OCI-LY1 (cell line): ENCODE measurements at regions not wholly inside any gene's neighbourhood (a gene's known extent, or its start where the extent isn't known, plus 50 kb on each side); places are given as distances from the start of the nearest gene placed in this dataset.

Source experiments
- H2AFZ ChIP-seq: fragments of 200-600 bp; sonication (generic), shearing (Covaris generic); 2 replicates; pipeline ENCODE4 v1.6.0; 2014; ENCODE audit warnings: antibody characterized with exemption, mild to moderate bottlenecking, low read length
- H3F3A ChIP-seq: fragments of 200-600 bp; sonication (generic), shearing (Covaris generic); 2 replicates; pipeline ENCODE4 v1.6.0; 2014; ENCODE audit warnings: mild to moderate bottlenecking, antibody characterized with exemption, low read length, moderate library complexity; ENCODE audit not compliant: insufficient read depth
- H3K27ac ChIP-seq: fragments of 200-600 bp; sonication (generic); 2 replicates; pipeline ENCODE4 v1.5.1; 2014; ENCODE audit warnings: low read length, mixed run types, mild to moderate bottlenecking, low read depth; ENCODE audit not compliant: poor library complexity, severe bottlenecking
- H3K27me3 ChIP-seq: fragments of 200-600 bp; sonication (generic); 2 replicates; pipeline ENCODE4 v1.6.0; 2014; ENCODE audit warnings: antibody characterized with exemption, mild to moderate bottlenecking, low read length, moderate library complexity; ENCODE audit not compliant: insufficient read depth
- H3K36me3 ChIP-seq: fragments of 200-600 bp; sonication (generic); 2 replicates; pipeline ENCODE4 v1.6.1; 2014; ENCODE audit warnings: mild to moderate bottlenecking, antibody characterized with exemption, low read length, moderate library complexity, mixed read lengths; ENCODE audit not compliant: insufficient read depth
- H3K4me1 ChIP-seq: fragments of 200-600 bp; sonication (generic); 2 replicates; pipeline ENCODE4 v1.5.1; 2014; ENCODE audit warnings: mild to moderate bottlenecking, low read length, moderate library complexity; ENCODE audit not compliant: insufficient read depth, severe bottlenecking
- H3K4me2 ChIP-seq: fragments of 200-600 bp; sonication (generic), shearing (Covaris generic); 2 replicates; pipeline ENCODE4 v1.6.1; 2014; ENCODE audit warnings: low read length
- H3K4me3 ChIP-seq: fragments of 200-600 bp; sonication (generic); 2 replicates; pipeline ENCODE4 v1.5.1; 2014; ENCODE audit warnings: low read length, low read depth, mild to moderate bottlenecking, mixed read lengths; ENCODE audit not compliant: poor library complexity, severe bottlenecking
- H3K79me2 ChIP-seq: fragments of 200-600 bp; shearing (Covaris generic); 2 replicates; pipeline ENCODE4 v1.6.1; 2016; ENCODE audit warnings: mixed run types, low read length, mixed read lengths; ENCODE audit not compliant: insufficient read depth
- H3K9ac ChIP-seq: fragments of 200-600 bp; sonication (generic), shearing (Covaris generic); 2 replicates; pipeline ENCODE4 v1.6.1; 2014; ENCODE audit warnings: mild to moderate bottlenecking, low read length, mixed read lengths
- H3K9me2 ChIP-seq: fragments of 200-600 bp; sonication (generic), shearing (Covaris generic); 2 replicates; pipeline ENCODE4 v1.6.1; 2014; ENCODE audit warnings: low read depth, mild to moderate bottlenecking, low read length, mixed read lengths
- H3K9me3 ChIP-seq: fragments of 200-600 bp; shearing (Covaris generic); 2 replicates; pipeline ENCODE4 v1.6.1; 2014; ENCODE audit warnings: low read length, mixed read lengths
- H4K20me1 ChIP-seq: fragments of 200-600 bp; sonication (generic), shearing (Covaris generic); 2 replicates; pipeline ENCODE4 v1.6.0; 2016; ENCODE audit warnings: mild to moderate bottlenecking, low read length; ENCODE audit not compliant: insufficient read depth
- EZH2 ChIP-seq: fragments of 200-600 bp; sonication (generic), shearing (Covaris generic); IDR thresholded peaks from 2 replicates; pipeline ENCODE4 v1.8.0; 2017; ENCODE audit warnings: borderline replicate concordance, mixed run types, mild to moderate bottlenecking, antibody characterized with exemption, low read length, moderate library complexity, mixed read lengths
- TF ChIP-seq, protein P1 (sequence below): fragments of 200-600 bp; sonication (generic), shearing (Covaris generic); IDR thresholded peaks from 2 replicates; pipeline ENCODE4 v1.5.1; 2017; ENCODE audit warnings: mild to moderate bottlenecking, antibody characterized with exemption, low read length, moderate library complexity, mixed read lengths

DNA sequence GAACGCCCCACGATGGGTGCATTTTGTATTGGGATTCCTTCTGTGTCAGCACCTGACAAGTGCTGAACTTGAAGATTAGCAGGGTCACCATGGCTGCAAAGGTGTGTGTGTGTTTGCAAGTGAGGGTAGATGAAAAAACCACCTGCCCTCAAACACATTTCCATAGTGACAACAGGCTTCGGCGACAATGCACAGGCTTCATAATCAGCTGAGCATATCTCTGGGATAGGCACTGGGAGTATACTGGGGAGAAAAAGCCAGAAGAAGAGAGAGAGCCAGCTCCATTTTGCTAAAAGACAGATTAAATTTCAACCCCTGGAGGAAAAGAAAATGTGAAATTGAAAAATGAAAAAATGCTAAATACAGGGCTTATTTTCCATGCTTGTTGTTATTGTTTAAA, 656.1 kb downstream of the INHBA start:
- Histone ChIP-seq H3K9me3 (no peaks in the 10 kb centered on the region), H3K9me2 (no peaks in the 10 kb centered on the region), H3K4me1 (no peaks in the 10 kb centered on the region), H3K27ac (no peak overlapping the region), H3K36me3 (no peaks in the 10 kb centered on the region), H3K9ac (no peak overlapping the region), H3F3A (no peaks in the 10 kb centered on the region), H3K4me2 (no peak overlapping the region), H3K27me3 (no peaks in the 10 kb centered on the region), H3K79me2 (no peaks in the 10 kb centered on the region), H3K4me3 (no peak overlapping the region), H4K20me1 (no peaks in the 10 kb centered on the region), H2AFZ (no peak overlapping the region)
- TF ChIP-seq, protein P1, sequence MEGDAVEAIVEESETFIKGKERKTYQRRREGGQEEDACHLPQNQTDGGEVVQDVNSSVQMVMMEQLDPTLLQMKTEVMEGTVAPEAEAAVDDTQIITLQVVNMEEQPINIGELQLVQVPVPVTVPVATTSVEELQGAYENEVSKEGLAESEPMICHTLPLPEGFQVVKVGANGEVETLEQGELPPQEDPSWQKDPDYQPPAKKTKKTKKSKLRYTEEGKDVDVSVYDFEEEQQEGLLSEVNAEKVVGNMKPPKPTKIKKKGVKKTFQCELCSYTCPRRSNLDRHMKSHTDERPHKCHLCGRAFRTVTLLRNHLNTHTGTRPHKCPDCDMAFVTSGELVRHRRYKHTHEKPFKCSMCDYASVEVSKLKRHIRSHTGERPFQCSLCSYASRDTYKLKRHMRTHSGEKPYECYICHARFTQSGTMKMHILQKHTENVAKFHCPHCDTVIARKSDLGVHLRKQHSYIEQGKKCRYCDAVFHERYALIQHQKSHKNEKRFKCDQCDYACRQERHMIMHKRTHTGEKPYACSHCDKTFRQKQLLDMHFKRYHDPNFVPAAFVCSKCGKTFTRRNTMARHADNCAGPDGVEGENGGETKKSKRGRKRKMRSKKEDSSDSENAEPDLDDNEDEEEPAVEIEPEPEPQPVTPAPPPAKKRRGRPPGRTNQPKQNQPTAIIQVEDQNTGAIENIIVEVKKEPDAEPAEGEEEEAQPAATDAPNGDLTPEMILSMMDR: no peak
- TF ChIP-seq EZH2: no peak

DNA sequence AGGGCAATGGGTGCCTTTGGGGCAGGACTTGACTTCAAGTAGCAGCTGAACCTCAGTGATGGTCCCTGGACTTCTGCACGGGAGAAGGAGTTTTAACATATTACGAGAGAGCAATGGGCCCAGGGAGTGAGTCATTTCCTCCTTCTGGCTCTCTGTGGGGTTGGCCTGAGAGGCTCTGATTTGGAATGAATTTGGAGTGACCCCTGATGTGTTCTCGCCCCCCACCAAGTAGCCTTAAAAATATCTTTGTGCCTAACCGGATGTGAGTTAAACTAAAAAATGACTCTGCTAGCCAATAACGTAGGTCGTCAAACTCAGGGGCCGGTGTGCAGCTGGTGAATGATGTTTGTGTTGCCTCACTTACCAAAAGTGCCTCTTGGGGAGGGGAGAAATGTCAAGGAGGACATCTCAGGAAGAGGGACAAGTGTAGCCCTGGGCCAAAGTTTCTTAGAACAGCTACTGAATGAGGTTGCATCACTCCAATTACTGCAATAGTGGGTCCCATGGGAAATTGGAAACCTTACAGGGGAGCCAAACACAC, 656.6 kb downstream of the INHBA start:
- no peaks in the 10 kb centered on the region for H3F3A ChIP-seq
- H3K4me3 ChIP-seq: no peak overlapping the region
- H3K27me3 ChIP-seq: no peaks in the 10 kb centered on the region
- no peaks in the 10 kb centered on the region for H3K79me2 ChIP-seq
- no peak overlapping the region for H3K4me2 ChIP-seq
- H2AFZ ChIP-seq: no peak overlapping the region
- H3K9me2 ChIP-seq: no peaks in the 10 kb centered on the region
- H4K20me1 ChIP-seq: no peaks in the 10 kb centered on the region
- no peak overlapping the region for H3K9ac ChIP-seq
- no peaks in the 10 kb centered on the region for H3K4me1 ChIP-seq
- H3K36me3 ChIP-seq: no peaks in the 10 kb centered on the region
- no peaks in the 10 kb centered on the region for H3K9me3 ChIP-seq
- no peak overlapping the region for H3K27ac ChIP-seq
- TF ChIP-seq, protein P1: no peak
- TF ChIP-seq EZH2: no peak

DNA sequence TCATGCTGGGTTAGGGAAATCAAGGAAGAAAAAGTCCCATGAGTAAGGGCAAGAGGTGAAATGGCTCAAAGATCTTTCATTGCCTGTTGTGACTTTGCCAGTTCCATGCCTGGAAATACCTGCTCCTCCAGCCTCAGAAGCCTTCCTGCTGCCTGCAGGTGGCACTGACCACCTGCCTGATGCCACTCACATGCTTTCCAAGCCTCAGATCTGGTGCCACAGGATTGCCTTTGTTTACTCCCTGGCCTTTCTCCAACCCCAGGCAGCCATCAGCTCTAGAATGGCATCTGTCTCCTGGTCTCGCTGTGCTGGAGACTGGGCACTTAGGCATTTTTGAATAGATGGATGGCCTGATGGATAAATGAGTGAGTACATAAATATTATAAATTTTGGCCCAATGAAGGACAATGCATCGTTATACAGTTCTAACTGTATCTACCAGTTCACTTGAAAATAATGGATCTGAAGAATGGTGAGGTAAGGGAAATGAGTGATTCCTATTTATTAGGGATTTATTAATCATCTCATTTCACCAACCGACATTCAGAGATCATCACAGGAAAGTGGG, 657.2 kb downstream of the INHBA start:
- Histone ChIP-seq H4K20me1 (no peaks in the 10 kb centered on the region), H3K9me3 (no peaks in the 10 kb centered on the region), H3F3A (no peaks in the 10 kb centered on the region), H3K9ac (no peak overlapping the region), H3K27me3 (no peaks in the 10 kb centered on the region), H3K4me3 (no peak overlapping the region), H3K27ac (no peak overlapping the region), H2AFZ (no peak overlapping the region), H3K4me2 (no peak overlapping the region), H3K79me2 (no peaks in the 10 kb centered on the region), H3K4me1 (no peaks in the 10 kb centered on the region), H3K36me3 (no peaks in the 10 kb centered on the region), H3K9me2 (no peaks in the 10 kb centered on the region)
- TF ChIP-seq EZH2: no peak
- TF ChIP-seq, protein P1: peak; percentile 31; the same call in 1 of the 2 replicates
